A673 (cell line): ENCODE measurements at regions not wholly inside any gene's neighbourhood (a gene's known extent, or its start where the extent isn't known, plus 50 kb on each side); places are given as distances from the start of the nearest gene placed in this dataset.

Experiments
- CTCF ChIP-seq: fragments of 300-800, 200-600 bp; sonication (generic); conservative IDR thresholded peaks from 2 replicates; pipeline ENCODE4 v1.5.1; 2017; ENCODE audit warnings: low read depth, mild to moderate bottlenecking, antibody characterized with exemption, low read length, moderate library complexity, mixed read lengths
- EZH2 ChIP-seq: fragments of 200-600 bp; sonication (generic); IDR thresholded peaks from 2 replicates; pipeline ENCODE4 v1.6.1; 2017; ENCODE audit warnings: borderline replicate concordance, low read depth, mild to moderate bottlenecking, mixed read lengths, antibody characterized with exemption, low read length; ENCODE audit not compliant: poor library complexity, severe bottlenecking

- TF ChIP-seq CTCF (no peak), EZH2 (no peak)
Measured at GRCh38 chr10:106000721-106001120, 1163.8 kb downstream of the SORCS1 start.
